ENCODE measurements at regions not wholly inside any gene's neighbourhood (a gene's known extent, or its start where the extent isn't known, plus 50 kb on each side); places are given as distances from the start of the nearest gene placed in this dataset.
"Not testable (repeated sequence)": the region's sequence is repeated elsewhere in the genome, so short reads cannot be mapped to it uniquely, and the experiment has no call there.

DNA sequence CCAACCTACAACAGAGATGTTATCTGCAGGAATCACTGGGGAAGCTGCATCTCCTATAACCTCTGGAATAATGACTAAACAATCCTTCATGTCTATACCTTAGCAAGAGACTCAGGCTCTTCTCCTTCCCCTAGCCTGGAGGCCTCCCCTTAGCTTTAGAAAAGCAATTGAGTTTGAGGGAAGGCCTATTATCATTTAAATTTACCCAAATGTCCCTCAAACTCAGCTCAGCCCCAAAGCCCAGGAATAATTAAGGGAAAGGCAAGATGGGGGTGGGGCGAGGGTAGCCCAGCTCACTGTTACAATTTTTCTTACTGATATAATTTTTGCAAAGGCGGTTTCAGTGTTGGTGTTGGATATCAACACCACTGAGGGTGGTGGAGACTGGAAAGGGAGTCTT is 151.4 kb upstream of the EEA1 start:
- no peak for DNase-seq

DNA sequence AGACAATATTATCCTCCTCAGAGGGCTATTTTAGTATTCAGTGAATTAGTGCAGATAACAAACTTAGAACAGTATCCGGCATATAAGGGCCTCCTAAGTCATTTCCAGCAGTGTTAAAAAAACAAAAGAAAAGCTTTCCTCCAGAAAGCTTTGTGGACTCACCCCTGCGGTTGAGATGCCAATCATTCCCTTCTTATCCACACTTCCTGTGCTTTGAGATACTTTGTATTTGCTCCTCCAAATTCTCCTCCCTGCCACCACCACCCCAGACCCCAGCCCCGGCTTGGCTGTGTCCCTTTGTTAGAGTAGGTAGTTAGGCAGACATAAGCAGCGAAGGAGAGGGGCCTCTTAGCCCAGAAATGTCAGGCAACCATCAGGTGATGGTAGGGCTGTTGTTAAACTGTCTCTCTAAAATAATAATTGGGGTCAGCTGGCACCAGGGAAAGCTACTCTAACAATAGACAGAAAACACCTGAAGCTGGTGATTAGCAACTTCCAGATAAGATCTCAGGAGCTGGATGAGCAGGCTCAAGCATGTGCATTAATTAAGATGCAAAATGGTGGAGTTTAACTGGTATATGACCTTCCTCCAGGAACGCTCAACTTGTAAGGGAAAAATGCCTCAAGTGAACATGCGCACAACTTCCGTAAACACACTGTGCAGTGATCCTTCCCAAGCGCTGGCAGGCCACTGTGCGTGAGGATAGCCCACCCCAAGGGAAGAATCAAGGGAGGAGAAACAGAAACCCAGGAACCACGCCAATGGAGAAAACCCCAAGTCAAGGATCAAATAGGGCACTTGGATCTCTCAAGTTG is 152.1 kb upstream of the EEA1 start:
- DNase-seq = peak in 1 of 3 donors; percentile 43

DNA sequence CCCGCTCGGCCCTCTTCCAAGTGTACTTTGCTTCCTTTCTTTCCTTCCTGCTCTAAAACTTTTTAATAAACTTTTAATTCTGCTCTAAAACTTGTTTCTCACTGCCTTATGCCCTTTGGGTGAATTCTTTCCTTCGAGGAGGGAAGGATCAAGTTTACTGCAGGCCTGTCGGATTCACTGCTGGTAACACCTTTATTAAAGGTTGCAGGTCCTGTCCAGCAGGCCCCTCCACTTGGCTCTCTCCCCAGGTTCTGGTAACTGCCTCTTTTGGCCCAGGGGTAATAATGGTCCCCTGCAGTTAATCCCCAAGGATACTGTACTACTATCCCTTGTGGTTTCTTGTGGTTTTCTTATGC is 152.7 kb upstream of the EEA1 start:
- DNase-seq = no peak

DNA sequence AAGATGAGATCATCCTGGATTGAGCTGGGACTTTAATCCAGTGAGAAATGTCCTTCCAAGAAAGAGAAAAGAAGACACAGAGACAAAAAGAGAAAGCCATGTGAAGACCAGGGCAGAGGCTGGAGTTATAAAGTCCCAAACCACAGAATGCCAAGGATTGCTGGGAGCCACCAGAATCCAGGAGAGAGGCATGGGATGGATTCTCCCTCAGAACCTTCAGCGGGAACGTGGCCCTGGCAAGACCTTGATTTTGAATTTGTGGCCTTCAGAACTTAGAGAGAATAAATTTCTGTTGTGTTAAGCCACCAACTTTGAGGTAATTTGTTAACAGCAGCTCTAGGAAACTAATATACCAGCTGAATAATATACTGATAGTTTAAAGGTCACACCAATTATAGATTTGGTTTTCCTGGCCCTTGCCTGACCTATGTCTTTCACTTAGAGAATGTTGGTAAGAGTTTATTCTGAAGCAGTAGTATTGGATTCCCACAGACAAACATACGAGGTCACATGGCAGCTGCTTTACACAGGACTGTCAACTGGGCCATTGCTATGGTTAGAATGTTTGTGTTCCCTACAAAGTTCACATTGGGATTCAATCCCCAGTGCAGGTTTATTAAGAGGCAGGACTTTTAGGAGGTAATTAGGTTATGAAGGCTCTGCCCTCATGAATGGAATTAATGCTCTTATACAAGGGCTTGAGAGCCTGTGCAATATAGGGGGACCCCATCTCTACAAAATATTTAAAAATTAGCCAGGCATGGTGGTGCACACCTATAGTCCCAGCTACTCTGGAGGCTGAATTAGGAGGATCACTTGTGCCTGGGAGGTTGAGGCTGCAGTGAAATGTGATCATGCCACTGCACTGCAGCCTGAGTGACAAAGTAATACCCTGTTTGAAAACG is 156.5 kb upstream of the EEA1 start:
- DNase-seq = no peak

DNA sequence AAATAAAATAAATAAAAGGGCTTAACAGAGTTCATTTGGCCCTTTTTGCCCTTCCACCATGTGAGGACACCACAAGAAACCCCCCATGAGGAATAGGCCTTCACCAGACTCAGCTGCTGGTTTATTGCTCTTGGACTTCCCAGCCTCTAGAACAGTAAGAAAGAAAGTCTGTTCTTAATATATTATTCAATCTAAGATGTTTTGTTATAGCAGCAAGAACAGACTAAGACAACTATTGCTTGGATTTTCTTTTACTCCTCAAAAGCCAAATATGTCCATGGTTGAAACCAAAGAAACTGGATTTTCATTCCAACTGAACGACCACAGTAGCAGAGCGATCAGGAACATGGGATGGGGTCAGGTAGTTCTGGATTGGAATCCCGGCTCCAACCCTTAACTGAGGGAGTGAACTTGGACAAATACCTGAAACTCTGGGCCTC is 157.2 kb upstream of the EEA1 start:
- no peak for DNase-seq

DNA sequence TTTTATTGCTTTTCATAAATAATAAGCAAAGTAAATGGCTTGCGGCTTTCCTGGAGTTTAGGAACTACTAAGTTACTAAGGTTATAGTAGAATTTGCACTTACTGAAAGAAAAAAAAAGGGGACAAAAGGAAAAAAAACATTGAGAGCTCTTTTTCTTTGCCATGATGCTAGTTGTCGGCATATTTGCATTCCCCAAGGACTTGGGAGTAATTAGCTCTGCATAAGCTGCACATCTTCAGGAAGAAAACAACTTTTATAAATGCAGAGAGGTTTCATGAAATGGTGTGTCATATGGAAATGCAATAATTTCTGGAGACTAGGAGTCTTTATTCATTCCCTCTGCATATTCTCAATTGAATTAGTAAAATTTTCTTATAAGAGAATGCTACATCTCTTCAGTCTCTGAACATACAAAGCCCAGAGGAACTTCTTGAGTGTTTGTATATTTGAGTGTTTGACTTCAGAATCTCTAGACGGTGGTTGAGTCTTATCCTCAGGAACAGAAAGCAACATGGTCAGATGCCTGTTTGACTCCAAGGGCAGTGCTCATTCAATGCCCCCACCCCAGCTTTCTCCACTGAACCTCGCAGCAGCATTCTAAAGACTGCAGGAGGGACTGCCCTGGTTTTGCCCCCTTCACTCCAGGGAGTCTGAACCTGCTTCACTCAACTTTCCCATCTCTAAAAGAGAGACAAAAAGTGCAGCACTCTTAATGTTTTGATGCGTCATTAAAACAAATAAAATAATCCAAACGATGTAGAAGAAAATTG is 158.9 kb upstream of the EEA1 start:
- DNase-seq = no peak

DNA sequence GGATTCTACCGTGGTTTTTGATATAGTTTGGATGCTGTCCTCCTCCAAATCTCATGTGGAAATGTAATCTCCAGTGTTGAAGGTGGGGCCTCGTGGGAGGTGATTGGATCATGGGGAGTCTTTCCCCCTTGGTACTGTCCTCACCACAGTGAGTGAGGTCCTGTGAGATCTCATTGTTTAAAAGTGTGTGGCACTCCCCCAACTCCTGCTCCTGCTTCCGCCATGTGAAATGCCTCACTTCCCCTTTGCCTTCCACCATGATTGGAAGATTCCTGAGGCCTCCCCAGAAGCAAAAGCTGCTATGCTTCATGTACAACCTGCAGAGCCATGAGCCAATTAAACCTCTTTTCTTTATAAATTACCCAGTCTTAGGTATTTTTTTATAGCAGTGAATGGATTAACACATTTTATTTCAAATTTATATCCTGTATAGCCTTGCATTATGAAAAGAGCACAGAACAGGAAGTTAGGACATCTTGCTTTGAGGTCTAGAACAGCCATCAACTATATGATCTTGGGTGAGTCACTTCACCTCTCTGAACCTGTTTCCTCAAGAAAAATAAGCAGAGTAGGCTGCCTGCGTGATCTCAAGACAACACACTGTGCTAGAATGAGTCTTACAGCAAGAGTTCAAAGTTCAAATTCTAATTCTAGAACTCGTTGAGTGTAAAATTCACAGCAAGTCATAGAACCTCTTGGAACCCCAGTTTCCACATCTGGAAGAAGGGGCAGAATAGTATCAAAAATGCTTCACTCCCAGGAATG is 160.9 kb upstream of the EEA1 start:
- peak in 1 of 3 donors; percentile 38 for DNase-seq

DNA sequence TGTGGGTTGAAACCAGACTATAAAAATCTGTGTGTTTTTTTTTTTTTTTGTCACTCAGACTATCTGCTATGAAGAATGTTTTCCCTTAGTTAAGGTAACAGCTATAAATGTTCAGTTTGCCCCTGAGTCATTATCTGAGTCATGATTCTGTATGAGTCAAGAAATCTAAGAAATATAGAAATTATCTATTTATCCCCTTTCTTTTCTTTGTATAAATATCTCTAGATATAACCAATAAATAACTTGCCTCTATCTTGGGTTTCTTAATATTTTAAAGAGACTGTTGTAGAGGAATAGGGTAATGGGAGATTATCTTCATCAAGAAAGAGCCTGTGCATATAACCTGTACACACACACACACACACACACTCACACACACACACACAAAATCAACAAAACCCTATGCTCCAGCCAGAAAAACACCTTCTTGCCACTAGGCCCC is 161.7 kb upstream of the EEA1 start:
- DNase-seq = peak in 1 of 3 donors; percentile 38

DNA sequence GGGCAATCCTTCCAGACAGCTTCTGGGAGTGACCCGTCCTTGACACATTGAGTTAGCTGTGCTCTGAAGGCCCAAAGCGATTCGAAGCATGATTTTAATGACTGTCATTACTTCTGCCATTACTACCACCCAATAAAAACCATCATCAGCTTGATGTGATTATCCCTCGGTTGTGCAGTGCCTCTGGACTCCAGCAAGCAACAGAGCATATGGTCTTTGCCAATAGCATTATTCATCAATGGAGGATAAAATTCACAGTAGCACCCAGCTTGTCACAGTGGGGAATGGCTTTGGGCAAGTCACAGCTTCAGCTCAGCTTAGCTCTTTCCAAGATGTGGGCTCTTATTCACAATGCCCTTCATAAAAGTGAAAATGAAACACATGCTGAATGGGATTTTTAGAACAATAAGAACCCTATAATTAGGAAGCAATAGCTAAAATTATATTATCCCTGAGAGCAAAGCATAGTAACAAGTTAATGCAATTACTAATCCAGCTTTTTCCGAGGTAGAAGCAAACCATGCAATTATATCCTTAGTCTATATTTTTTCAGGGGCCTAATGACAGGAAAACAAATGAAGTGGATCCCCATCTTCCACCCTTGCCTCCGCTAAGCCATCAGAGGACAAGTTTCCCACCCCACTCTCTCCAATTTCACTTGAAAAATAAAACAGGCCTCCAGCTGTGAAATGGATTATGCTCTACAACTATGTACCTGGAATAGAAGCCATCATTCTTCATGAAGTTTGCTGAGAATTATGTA is 163.0 kb upstream of the EEA1 start:
- no peak for DNase-seq

DNA sequence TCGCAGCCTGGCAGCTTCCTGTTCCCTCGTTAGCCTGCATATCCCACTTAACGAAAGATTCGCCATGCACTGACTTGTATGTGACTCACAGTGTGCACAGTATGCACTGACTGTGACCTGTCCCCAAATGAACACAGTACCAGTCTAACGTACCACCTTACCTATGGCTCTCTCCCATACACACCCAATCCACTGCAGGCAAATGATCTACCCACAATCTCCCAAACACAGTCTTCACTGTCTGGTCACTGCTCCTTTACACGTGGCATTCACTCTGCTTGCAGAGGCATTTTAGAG is 163.5 kb upstream of the EEA1 start:
- DNase-seq = no peak

DNA sequence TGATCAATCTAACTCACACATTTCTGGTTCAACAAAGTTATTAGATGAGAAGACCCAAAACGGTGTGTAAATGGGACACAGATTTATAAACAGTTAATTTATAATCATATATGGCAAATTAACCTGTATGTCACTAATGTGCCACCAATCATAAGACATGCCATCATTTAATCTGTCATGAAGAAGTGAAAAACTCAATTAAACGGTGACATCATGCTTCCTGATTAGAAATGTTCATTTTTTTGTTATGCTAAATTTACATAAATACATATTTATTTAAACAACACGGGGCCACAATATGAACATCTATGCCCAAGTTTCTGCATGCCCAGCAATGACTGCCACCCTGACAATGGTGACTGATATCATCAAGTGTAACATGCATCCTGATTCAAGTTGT is 164.1 kb upstream of the EEA1 start:
- DNase-seq = no peak

DNA sequence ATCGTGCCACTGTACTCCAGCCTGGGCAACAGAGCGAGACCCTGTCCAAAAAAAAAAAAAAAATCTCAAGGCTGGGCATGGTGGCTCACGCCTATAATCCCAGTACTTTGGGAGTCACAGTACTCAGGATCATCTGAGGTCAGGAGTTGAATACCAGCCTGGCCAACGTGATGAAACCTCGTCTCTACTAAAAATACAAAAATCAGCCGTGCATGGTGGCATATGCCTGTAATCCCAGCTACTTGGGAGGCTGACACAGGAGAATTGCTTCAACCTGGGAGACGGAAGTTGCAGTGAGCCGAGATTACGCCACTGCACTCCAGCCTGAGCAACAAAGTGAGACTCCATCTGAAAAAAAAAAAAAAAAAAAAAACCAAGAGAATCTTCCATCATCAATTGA is 165.1 kb upstream of the EEA1 start:
- not testable (repeated sequence) for DNase-seq

DNA sequence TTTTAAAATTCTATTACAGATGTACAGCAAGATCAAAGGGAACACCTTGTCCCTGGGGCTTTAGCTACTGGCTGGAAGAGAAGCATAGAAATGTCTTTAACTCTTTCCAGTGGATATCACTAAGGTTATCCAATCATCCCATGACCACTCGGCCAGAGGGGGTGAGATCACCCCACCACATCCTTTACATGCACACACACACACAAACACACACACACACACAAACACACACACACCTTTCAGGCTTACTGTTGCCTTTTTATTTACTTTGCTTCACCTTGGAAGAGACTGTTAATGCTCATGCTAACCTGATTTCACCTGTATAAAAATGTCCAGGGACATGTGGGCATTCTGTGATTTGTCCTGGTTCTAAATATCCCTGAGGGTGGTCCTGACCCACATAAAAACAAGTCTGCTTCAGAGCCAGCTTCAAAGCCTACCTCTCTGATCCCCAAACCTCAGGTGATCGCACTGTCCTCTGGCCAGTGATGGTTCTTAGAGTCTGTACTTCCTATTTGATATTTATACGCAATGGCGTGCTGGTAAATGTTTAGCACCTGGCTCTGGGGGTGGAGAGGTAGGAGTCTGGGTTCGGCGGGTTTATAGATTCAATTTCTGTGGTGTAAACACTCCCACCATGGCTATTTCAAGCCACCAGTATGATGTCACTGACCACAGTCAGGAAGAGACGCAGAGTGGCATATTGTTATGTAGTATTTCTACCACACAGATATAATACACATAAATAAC is 166.1 kb upstream of the EEA1 start:
- DNase-seq = no peak

DNA sequence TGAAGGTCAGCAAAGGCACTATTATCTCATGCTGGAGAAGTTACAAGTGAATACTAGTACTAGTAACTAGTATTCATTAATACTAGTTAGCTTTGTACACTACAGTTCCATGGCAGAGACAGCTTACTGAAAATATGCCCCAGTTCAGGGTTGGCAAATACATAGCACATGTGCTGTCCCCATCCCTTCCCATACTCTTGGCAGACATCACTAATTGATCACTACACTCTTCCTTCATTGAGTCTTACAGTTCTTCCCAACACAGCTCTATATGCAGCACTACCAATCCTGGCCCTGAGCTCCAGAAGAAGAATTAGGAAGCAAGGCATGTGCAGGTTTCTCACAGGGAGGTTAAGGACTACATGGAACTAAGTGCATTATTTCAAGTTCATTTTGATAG is 168.3 kb upstream of the EEA1 start:
- no peak for DNase-seq

DNA sequence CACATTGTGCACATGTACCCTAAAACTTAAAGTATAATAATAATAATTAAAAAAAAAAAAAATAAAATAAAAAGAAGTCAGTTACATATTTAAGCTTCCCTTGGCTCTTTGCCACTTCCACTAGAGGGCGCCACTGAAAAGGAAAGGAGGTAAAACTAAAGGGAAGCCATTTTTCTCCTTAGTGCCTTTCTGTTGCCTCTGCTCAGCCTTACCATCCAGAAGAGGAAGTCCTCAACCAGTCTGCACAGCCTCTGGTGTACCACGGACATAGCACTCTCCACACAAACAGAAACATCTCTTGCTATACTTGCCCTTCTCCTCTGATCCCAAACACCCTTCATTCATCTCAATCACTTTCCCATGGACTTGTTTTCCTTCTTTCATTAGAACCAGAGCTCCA is 169.0 kb upstream of the EEA1 start:
- peak in 2 of 3 donors; percentile 48 to 51 for DNase-seq

DNA sequence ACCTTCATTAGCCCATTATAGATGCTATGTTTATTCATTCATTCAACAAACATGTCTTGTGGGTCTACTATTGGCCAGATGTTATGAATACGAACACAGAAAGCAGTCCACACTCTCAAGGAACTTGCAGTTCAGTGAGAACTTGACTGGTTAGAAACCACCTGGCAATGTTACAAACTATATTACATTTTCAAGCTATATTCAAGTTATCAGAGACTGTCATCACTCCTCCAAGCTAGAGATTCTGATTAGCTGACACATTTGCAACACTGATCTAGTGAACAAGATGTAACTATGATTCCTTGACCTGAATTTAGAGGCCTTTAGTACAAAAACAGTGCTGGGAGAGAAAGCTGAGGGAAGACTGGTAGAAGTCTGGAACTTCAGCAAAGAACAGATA is 170.7 kb upstream of the EEA1 start:
- no peak for DNase-seq

DNA sequence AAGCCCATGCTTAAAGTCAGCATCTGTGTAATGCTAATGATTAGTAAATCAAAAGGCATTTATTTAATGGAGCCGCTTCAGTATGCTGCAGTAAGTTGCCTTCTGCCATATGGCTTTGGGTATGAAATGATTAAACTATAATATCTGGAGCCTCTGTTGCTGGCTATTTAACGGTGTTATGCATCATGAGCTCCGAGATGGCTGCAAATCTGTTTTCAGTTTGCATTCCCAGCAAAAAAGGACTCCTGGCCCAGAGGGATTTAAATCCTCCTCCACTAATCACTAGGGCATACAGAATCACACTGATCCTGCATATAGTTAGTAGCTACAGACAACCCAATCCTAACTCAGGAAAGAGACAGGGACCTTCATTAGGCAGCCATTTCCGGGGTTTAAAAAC is 171.5 kb upstream of the EEA1 start:
- no peak for DNase-seq

DNA sequence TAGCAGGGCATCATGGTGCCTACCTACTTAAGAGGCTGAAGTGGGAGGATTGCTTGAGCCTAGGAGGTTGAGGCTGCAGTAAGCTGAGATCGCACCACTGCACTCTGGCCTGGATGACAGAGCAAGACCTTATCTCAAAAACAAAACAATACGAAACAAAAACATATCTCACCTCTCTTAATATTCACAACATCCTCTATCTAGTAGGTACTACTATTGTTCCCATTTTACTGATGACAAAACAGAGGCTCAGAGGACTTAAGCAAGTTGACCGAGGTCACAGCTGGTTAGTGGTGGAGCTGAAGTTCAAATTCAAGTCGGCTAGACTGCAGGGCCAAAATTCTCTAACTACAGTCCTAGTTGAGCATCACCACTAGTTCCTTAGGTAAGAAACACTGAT is 172.3 kb upstream of the EEA1 start:
- no peak for DNase-seq

DNA sequence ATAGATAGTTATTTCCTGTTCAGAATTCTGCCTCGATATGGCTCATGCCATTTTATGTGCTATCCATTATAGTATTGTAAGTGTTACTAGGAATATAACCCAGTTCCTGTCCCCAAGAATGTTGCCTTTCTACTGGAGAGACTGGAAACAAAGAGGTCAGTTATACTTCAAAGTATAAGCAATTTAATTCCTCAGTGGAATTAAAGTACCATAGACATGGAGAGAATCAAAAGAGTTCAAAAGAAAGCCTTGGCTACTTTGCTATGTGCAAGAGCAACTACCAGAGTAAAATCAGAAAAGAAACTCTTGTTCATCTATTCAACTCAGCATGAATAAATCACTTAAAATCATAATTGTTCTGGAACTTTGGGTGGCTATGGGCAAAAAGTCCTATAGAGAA is 173.2 kb upstream of the EEA1 start:
- no peak for DNase-seq

DNA sequence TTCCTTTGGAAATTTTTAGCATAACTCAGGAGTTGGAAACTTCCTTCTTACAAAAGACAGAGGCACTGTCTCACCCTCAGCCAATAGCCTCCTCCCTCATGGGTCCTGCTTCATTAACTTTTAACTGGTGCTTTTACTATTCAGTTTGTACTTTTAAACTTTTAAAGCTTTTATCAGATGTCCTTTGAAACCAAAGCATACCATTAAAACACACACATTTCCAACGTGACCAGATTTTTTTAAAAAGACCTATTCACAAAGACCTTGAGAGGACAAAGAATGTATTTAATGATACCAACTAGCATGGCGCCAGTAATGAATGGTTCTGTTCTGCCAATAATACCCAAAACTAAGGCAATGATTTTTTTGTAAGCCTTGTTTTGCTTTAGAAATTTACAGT is 173.6 kb upstream of the EEA1 start:
- DNase-seq = no peak

Measured in muscle of back (tissue), 3 donors.